NCI-H1436 (cell line): ENCODE measurements at regions not wholly inside any gene's neighbourhood (a gene's known extent, or its start where the extent isn't known, plus 50 kb on each side); places are given as distances from the start of the nearest gene placed in this dataset.
"Not testable (repeated sequence)": the region's sequence is repeated elsewhere in the genome, so short reads cannot be mapped to it uniquely, and the experiment has no call there.

ENCODE experiments used
- DNase-seq: peaks from one replicate; lab custom pipeline; 2025; lab: John Stamatoyannopoulos, UW

DNA sequence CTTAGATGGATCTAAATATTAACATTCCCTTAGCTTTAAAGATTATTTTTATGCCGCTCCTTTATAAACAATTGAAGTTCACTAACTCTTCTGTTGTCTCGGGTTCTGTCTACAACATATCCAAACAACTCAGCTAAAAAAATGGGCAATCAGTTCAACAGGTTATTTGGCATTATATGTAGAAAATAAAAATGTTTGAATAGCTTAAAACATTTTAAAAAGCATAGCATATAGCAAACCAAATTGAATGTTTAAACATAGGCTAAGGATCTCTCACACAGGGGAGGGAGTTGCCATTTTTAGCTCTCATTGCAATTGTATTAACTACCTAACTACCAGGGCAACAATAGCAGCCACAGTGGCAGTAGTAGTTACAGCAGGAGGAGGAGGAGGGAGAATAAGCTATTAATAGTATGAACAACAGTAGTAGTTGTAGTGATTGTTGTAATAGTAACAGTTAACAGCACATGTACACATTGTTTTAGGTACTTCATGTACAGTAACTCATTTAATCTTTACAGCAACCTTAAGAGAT is 404.2 kb downstream of the KCNRG start:
- DNase-seq, result no peak

DNA sequence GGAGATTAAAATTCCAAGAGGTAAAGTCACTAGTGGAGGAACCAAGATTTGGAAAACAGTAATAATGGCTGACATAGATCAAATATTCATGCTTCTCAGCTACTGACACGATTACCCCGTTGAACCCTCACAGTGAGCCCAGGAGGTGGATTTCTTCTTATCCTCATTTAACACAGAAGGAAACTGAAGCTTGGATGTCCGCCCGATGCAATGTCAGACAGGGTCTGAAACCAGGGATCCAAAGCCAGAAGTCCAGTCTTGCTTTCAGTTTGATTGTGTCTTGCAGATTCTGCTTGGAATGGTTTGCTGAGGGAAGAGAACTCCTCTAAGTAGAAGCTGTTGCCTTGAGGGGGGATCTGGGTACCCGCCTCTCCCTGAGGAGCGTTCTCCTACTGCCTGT is 404.7 kb downstream of the KCNRG start:
- no peak for DNase-seq

DNA sequence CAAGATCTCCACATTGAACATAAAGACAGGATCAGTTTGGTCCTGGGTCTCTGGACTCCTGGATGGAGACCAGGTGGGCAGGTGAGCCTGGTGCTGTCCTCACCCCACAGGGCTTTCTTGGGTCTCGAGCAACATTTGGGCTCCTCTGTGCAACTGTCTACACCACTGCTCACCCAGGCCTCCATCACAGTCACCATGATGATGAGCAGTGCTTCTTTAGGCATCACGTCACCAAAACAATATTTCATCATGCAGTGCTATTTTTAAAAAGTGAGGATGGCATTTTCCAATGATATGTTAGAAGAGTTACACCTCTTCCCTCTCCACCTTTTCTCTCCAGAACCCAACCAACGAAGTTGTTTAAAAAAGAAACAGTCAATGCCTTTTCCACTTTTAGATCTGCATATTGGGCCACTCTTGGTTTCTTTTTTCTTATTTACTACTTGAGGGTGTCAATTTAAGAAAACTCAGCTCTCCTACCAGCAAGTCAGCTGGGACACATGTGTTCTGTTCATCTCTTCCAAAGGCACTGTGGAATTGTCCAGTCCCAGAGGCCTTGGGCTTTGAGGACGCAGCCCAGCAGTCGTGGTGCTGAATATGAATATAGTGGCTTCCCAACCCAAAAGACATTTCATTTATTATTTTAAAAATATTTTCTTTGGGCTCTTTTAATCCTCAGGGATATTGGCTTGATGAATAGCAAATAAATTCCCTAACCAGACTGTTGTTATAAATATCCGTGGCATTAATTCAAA is 405.7 kb downstream of the KCNRG start:
- no peak for DNase-seq

GRCh38 chr13:50421473-50422130 is 406.4 kb downstream of the KCNRG start:
- no peak for DNase-seq

GRCh38 chr13:50422181-50423148 is 407.2 kb downstream of the KCNRG start:
- DNase-seq, result no peak

DNA sequence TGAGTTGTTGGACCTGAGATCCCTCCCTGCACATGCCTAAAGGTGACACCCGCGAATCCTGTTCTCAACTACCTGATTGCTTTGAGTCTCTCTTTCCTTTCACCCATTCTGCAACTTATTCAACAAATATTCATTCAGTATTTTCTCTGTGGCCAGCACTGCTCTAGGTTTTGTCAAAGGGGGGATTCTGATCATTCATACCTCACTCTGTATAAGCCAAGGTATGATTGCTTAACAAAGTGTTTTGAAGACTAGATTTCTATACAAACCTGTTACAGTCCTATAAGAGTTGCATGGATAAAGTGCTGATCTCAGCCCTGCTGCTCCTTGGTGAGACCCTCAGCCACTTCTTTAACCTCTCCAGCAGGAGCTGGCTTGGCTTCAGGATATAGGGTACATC is 409.7 kb downstream of the KCNRG start:
- no peak for DNase-seq

- no peak for DNase-seq
Measured at GRCh38 chr13:50425772-50426171, 410.5 kb downstream of the KCNRG start.

- DNase-seq, result no peak
Measured at GRCh38 chr13:50426927-50427326, 411.7 kb downstream of the KCNRG start.

DNA sequence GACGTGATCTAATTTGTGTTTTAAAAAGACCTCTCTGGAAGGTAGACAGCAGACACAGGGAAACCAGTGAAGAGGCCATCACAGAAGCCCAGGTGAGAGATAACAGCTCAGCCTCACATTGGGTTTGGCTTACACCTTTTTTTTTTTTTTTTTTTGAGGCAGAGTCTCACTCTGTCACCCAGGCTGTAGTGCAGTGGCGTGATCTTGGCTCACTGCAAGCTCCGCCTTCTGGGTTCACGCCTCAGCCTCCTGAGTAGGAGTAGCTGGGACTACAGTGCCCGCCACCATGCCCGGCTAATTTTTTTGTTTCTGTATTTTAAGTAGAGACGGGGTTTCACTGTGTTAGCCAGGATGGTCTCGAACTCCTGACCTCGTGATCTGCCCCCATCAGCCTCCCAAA is 412.3 kb downstream of the KCNRG start:
- not testable (repeated sequence) for DNase-seq

- DNase-seq, result no peak
Measured at GRCh38 chr13:50428183-50428877, 413.1 kb downstream of the KCNRG start.

DNA sequence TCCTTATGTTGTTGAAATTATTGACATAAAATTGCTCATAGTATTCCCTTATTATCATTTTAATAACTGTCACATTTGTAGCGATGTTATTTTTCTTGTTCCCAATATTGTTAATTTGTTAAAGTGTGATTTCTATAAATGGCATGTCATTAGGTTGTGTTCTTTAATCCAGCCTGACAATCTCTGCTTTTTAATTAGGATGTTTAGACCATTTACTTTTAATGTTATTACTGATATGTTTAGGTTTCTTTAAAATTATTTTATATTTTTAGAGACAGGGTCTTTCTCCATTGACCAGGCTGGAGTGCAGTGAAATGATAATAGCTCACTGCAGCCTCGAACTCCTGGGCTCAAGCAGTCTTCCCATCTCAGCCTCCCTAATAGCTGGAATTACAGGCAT is 408.5 kb downstream of the DLEU7 start:
- DNase-seq, result no peak

DNA sequence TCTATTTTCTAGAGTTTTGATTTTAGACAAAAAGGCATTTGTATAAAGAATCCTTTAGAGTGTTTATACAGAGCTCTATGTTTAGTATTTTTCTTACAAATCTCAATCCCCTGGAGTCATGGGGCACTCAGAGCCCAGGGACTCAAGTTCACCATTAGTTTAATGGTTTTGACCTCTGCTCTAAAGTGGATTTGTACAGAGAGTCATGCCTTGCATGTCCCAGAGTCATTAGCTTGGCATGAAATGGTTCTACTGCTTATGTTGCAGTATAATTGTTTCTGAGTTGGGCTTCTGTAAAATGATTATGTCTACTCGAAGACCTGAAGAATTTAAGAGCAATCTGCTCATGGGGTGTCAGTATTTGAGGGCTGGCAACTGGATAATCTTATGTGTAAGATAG is 406.2 kb downstream of the DLEU7 start:
- no peak for DNase-seq

DNA sequence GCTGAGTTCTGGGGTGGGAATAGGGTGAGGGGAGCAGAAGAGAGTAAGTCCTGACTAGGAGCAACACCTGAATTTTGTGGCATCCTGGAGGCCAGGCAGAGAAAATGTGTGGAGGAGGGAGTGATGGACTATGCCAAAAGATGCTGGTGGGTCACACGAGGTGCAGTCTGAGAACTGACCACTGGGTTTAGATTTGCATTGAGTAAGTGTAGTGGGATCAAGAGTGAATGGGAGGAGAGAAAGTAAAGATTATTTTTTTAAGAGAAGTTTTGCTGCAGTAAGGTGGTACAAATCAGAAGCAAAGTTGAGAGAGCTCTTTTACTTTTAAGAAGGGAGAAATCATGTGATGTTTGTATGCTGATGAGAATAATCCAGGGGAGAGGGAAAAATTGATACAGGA is 405.1 kb downstream of the DLEU7 start:
- no peak for DNase-seq

DNA sequence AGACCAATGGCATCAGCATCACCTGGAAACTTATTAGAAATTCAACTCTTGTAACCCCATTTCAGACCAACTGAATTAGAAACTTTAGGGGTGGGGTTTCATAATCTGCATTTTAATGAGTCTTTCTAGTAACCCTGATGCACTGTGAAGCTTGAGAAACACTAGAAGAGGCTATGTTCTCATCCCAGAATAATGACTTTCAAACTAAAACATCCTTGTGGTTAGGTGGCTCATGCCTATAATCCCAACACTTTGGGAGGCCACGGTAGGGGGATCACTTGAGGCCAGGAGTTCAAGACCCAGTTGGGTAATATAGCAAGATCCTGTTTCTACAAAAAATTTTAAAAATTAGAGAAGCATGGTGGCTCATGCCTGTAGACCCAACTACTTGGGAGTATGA is 402.4 kb downstream of the DLEU7 start:
- DNase-seq, result no peak

- no peak for DNase-seq
Measured at GRCh38 chr13:50444726-50445125, 398.8 kb downstream of the DLEU7 start.

DNA sequence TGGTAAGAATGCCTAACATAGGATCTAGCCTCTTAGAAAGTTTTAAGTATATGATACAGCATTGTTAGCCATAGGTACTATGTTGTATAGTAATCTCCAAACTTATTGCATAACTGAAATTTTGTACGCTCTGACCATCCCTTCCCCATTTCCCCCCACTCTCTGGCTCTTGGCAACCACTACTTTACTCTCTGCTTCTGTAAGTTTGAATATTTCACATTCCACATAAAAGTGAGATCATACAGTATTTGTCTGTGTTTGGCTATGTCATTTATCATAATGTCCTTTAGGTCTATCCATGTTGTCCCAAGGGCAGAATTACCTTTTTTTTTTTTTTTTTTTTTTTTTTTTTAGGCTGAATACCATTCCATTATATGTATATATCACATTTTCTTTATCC is 396.9 kb downstream of the DLEU7 start:
- no peak for DNase-seq

DNA sequence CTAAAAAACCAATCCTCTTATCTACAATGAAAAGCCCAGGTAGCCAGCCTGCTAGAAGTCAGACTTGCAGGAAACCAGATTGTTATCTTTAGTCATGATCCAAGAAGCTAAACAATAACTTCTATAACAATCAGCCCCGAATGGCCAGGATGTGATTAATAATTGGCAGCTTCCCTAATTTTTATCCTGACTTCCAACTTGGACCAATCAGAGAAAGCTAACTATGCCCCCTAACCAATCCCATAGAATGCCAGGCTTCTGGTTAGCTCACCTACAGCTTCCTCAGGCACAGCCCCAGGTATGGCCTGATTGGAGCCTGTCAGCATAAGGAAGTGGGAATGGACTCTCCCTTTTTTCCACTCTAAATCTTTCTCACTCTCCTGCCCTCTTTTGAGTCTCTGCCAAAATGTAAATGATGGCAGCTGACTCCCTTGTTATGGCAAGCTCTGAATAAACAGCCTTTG is 394.9 kb downstream of the DLEU7 start:
- DNase-seq, result no peak

GRCh38 chr13:50449465-50449864 is 394.0 kb downstream of the DLEU7 start:
- DNase-seq, result no peak

DNA sequence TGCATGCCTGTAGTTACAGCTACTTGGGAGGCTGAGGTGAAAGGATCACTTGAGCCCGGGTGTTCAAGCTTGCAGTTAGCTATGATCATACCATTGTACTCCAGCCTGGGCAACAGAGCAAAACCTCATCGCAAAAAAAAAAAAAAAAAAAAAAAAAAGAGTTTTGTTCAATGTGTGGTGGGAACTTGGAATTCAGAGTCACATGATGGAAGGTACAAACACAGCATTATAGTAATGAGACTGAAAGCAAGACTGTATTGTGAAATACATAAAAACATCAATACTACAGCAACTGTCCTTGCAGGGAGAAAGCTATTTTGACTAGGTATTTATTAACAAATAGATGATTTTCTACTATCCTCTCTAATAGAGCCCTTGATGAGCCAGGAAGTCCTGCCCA is 393.2 kb downstream of the DLEU7 start:
- DNase-seq, result no peak

DNA sequence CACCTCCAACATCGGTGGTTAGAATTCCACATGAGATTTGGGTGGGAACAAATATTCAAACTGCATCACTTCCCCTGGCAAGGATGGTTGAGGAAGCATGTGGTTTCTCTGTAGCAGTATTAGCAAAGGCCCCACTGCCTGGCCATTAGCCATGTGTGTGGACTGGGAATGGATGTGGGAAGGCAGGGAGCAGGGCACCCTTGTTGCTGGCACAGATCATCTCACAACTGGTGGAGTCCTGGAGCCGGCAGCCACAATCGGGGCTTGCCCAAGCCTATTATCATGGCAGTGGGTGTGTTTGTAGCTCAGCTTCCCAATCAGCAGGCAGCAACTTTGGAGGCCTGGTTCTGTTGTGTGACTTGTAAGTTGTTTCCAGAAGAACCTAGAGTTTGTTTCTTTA is 391.9 kb downstream of the DLEU7 start:
- DNase-seq, result no peak

- no peak for DNase-seq
Measured at GRCh38 chr13:50452028-50452427, 391.5 kb downstream of the DLEU7 start.

DNA sequence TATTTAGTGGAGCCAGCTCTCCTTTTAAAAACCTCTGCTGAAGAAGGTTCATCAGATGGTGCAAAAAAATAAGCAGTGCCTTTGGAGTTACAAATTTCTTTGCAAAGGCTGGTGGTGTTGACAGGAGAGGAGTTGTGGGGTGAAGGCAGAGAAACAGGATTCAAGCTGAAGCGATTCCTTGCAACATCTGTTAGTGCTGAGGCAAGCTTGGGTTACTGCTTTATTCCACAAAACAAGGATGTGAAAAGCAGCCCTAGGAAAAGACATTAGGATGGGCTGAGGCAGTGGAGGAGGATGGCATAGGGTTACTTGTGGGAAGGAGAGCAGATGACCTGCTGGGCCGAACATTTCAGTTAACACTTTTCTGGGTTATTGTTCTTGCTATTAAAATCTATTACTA is 390.7 kb downstream of the DLEU7 start:
- DNase-seq, result no peak
